GM12878 (cell line): ENCODE measurements at regions not wholly inside any gene's neighbourhood (a gene's known extent, or its start where the extent isn't known, plus 50 kb on each side); places are given as distances from the start of the nearest gene placed in this dataset.

Experiments used
- ATAC-seq: fragments of 200-7000 bp; cut with Tn5 transposase; 3 replicates; pipeline ENCODE4 v1.9.1; 2020; ENCODE audit warnings: mild to moderate bottlenecking, moderate library complexity
- BruUV-seq: library from RNA; stranded (reverse); fragments of 400-500 nt; replicated peaks from 2 replicates; lab custom pipeline; 2021; lab: Mats Ljungman, UMichigan
- CTCF ChIA-PET: fragments of 300-600 bp; sonication (Branson Sonifier 250); formaldehyde crosslinking; extraction: SDS; loops from one replicate; lab custom pipeline; 2021; ENCODE audit warnings: inconsistent platforms; lab: Yijun Ruan, JAX
- POLR2A ChIA-PET: fragments of 350-600 bp; formaldehyde crosslinking; extraction: SDS; loops from one replicate; lab custom pipeline; 2021; ENCODE audit warnings: inconsistent platforms; lab: Charles Lee
- RAD21 ChIA-PET: fragments of 300-600 bp; sonication (Branson Sonifier 250); formaldehyde crosslinking; loops from one replicate; lab custom pipeline; 2023; ENCODE audit warnings: antibody characterized with exemption; ENCODE audit not compliant: unreplicated experiment; lab: Charles Lee
- SMC1A ChIA-PET: fragments of 300-600 bp; sonication (Branson Sonifier 250); formaldehyde crosslinking; loops from one replicate; lab custom pipeline; 2023; ENCODE audit not compliant: unreplicated experiment, uncharacterized antibody; lab: Charles Lee
- DNase-seq: peaks from one replicate; pipeline ENCODE4 v3.0.0-alpha.2; 2011; ENCODE audit warnings: low read depth, low spot score
- FAIRE-seq: peaks from 3 replicates; lab custom pipeline; 2011; peaks lifted over from hg19 to GRCh38; lab: Jason Lieb, UNC
- H2AFZ ChIP-seq: 2 replicates; pipeline ENCODE4 v1.6.0; 2011; ENCODE audit warnings: low read depth, low read length, control low read depth; ENCODE audit not compliant: control insufficient read depth
- H3K27ac ChIP-seq: 2 replicates; pipeline ENCODE4 v1.5.1; 2011; ENCODE audit warnings: control low read depth; ENCODE audit not compliant: control insufficient read depth, insufficient read depth
- H3K27me3 ChIP-seq, 2 experiments: replicated peaks in 1 of 2; 2 replicates each; pipeline versions ENCODE4 v1.6.0 to v1.6.1; 2011; ENCODE audit warnings: low read length in 1 of 2; ENCODE audit not compliant: control insufficient read depth in 2 of 2, insufficient read depth in 2 of 2
- H3K36me3 ChIP-seq, 2 experiments: 2 replicates each; pipeline ENCODE4 v1.5.1; 2011; ENCODE audit warnings: low read length in 1 of 2; ENCODE audit not compliant: control insufficient read depth in 2 of 2, insufficient read depth in 2 of 2
- H3K4me1 ChIP-seq: 2 replicates; pipeline ENCODE4 v1.6.1; 2011; ENCODE audit warnings: mild to moderate bottlenecking, low read length, moderate library complexity, mixed read lengths; ENCODE audit not compliant: control insufficient read depth, insufficient read depth
- H3K4me2 ChIP-seq: 2 replicates; pipeline ENCODE4 v1.6.0; 2011; ENCODE audit warnings: control low read depth; ENCODE audit not compliant: control insufficient read depth, insufficient read depth
- H3K4me3 ChIP-seq: fragments of 200-600 bp; sonication (generic); 2 replicates; pipeline ENCODE4 v1.5.1; 2016
- H3K79me2 ChIP-seq: 2 replicates; pipeline ENCODE4 v1.6.0; 2011; ENCODE audit warnings: low read length; ENCODE audit not compliant: control insufficient read depth, insufficient read depth
- H3K9ac ChIP-seq: 2 replicates; pipeline ENCODE4 v1.8.0; 2011; ENCODE audit warnings: low read length, control low read depth, mixed read lengths; ENCODE audit not compliant: control insufficient read depth, insufficient read depth
- H3K9me3 ChIP-seq: replicated peaks from 3 replicates; pipeline ENCODE4 v1.5.1; 2011; ENCODE audit warnings: mild to moderate bottlenecking, low read length; ENCODE audit not compliant: control insufficient read depth, insufficient read depth
- H4K20me1 ChIP-seq: 2 replicates; pipeline ENCODE4 v1.6.0; 2011; ENCODE audit not compliant: control insufficient read depth, insufficient read depth
- ETV6 ChIP-seq, 2 experiments: fragments of 450-650 bp in 1 of 2; IDR thresholded peaks in 1 of 2; conservative IDR thresholded peaks in 1 of 2; 2 replicates each; pipeline ENCODE4 v1.6.1; 2014; ENCODE audit warnings: antibody characterized with exemption in 1 of 2, borderline replicate concordance in 1 of 2, low read depth in 1 of 2, mild to moderate bottlenecking in 1 of 2, moderate library complexity in 1 of 2
- FOXM1 ChIP-seq: IDR thresholded peaks from 2 replicates; pipeline ENCODE4 v1.6.1; 2012; ENCODE audit warnings: low read depth, mild to moderate bottlenecking, inconsistent platforms, low read length, moderate library complexity
- NFXL1 ChIP-seq: fragments of 450-650 bp; IDR thresholded peaks from 2 replicates; pipeline ENCODE4 v1.6.1; 2017; ENCODE audit warnings: antibody characterized with exemption, mild to moderate bottlenecking, borderline replicate concordance
- POU2F2 ChIP-seq: IDR thresholded peaks from 3 replicates; pipeline ENCODE4 v1.6.1; 2011; ENCODE audit warnings: low read depth, mild to moderate bottlenecking, low read length, borderline replicate concordance
- RFX5 ChIP-seq: IDR thresholded peaks from 2 replicates; pipeline ENCODE4 v1.6.1; 2011; ENCODE audit warnings: low read depth, low read length, improper control_type of control experiment
- WGBS: methylation state at CpG from one replicate; pipeline ENCODE4 v1.1.6; 2016; ENCODE audit warnings: low lambda C conversion rate; ENCODE audit not compliant: insufficient replicate concordance, insufficient coverage; ENCODE audit errors: missing lambda C conversion rate; 5-methylcytosine and 5-hydroxymethylcytosine counted together
- in situ Hi-C: fragments of 300-500 bp; cut with MboI; formaldehyde crosslinking; loops from 9 replicates; pipeline ENCODE4 v1.14.3; 2018; ENCODE audit warnings: mixed read lengths
- intact Hi-C: fragments of 100-400 bp; cut with micrococcal nuclease; formaldehyde crosslinking; loops from one replicate; pipeline ENCODE4 v1.14.2; 2022; ENCODE audit not compliant: unreplicated experiment
- TF ChIP-seq, protein P1 (sequence below): fragments of 450-650 bp; IDR thresholded peaks from 2 replicates; pipeline ENCODE4 v1.6.1; 2017; ENCODE audit warnings: mild to moderate bottlenecking
- TF ChIP-seq, protein P2 (sequence below): fragments of 450-650 bp; formaldehyde crosslinking; IDR thresholded peaks from 2 replicates; pipeline ENCODE4 v1.4.0; 2020; ENCODE audit warnings: mild to moderate bottlenecking, moderate library complexity

DNA sequence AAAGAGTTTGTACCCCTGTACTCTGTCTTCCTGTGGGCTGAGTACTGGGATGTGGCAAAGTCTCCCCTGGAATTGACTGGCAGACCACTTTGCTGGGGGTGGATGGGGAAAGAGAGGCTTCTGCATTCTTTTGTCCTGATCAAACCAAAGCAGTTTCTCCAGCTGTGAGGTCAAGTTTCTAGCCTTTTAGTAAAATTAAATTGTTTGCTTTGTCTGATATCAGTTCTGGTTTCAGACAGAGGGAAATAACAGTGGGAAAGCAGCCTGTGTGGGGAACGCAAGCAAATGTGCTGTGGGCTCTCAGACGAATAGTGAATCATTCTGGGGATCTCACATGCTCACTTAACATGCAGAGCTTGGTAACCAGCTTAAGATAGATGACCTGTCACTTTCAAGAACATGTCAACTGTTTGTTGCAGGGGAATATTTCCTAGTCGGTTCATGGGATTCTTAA lies 151.6 kb downstream of the FAT3 start:
- Histone ChIP-seq H4K20me1 (no peaks in the 10 kb centered on the region), H3K4me1 (no peaks in the 10 kb centered on the region), H3K79me2 (no peaks in the 10 kb centered on the region), H3K9me3 (no peaks in the 10 kb centered on the region), H2AFZ (no peak overlapping the region), H3K9ac (no peak overlapping the region), H3K27me3 (no peaks in the 10 kb centered on the region; a peak in 1 of 4 replicates), H3K27ac (no peak overlapping the region), H3K4me3 (no peak overlapping the region), H3K4me2 (no peak overlapping the region), H3K36me3 (no peaks in the 10 kb centered on the region)
- no peak for FAIRE-seq
- ChIA-PET CTCF (interaction anchor here (0.7 to 1.1 kb wide), 2 partner anchors 40 to 1944 kb away, joined by 3 read pairs; no protein-coding TSS in a partner anchor), SMC1A (interaction anchor here (0.7 to 1.3 kb wide), 2 partner anchors 10 to 21 kb away, joined by 3 to 4 read pairs; no protein-coding TSS in a partner anchor), POLR2A (no interaction called here), RAD21 (no interaction called here)
- no TSS peak for BruUV-seq
- in situ Hi-C loops (no loop called here), intact Hi-C loops (no loop called here)
- no peak for DNase-seq
- TF ChIP-seq FOXM1 = no peak
- TF ChIP-seq NFXL1 = no peak
- TF ChIP-seq RFX5 = no peak
- TF ChIP-seq ETV6 (conservative IDR thresholded peaks at IDR 0.05 in 1 of 2, IDR thresholded peaks at IDR 0.05 in 1 of 2; ENCODE audit: borderline replicate concordance in 1 of 2, low read depth in 1 of 2) = no peak
- no peak for TF ChIP-seq POU2F2
- TF ChIP-seq, protein P1, sequence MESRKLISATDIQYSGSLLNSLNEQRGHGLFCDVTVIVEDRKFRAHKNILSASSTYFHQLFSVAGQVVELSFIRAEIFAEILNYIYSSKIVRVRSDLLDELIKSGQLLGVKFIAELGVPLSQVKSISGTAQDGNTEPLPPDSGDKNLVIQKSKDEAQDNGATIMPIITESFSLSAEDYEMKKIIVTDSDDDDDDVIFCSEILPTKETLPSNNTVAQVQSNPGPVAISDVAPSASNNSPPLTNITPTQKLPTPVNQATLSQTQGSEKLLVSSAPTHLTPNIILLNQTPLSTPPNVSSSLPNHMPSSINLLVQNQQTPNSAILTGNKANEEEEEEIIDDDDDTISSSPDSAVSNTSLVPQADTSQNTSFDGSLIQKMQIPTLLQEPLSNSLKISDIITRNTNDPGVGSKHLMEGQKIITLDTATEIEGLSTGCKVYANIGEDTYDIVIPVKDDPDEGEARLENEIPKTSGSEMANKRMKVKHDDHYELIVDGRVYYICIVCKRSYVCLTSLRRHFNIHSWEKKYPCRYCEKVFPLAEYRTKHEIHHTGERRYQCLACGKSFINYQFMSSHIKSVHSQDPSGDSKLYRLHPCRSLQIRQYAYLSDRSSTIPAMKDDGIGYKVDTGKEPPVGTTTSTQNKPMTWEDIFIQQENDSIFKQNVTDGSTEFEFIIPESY = no peak
- TF ChIP-seq, protein P2, sequence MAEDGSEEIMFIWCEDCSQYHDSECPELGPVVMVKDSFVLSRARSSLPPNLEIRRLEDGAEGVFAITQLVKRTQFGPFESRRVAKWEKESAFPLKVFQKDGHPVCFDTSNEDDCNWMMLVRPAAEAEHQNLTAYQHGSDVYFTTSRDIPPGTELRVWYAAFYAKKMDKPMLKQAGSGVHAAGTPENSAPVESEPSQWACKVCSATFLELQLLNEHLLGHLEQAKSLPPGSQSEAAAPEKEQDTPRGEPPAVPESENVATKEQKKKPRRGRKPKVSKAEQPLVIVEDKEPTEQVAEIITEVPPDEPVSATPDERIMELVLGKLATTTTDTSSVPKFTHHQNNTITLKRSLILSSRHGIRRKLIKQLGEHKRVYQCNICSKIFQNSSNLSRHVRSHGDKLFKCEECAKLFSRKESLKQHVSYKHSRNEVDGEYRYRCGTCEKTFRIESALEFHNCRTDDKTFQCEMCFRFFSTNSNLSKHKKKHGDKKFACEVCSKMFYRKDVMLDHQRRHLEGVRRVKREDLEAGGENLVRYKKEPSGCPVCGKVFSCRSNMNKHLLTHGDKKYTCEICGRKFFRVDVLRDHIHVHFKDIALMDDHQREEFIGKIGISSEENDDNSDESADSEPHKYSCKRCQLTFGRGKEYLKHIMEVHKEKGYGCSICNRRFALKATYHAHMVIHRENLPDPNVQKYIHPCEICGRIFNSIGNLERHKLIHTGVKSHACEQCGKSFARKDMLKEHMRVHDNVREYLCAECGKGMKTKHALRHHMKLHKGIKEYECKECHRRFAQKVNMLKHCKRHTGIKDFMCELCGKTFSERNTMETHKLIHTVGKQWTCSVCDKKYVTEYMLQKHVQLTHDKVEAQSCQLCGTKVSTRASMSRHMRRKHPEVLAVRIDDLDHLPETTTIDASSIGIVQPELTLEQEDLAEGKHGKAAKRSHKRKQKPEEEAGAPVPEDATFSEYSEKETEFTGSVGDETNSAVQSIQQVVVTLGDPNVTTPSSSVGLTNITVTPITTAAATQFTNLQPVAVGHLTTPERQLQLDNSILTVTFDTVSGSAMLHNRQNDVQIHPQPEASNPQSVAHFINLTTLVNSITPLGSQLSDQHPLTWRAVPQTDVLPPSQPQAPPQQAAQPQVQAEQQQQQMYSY (CRISPR knock-in tag) = no peak
- no peak for ATAC-seq
- 13% methylated on average over 3 of the region's 3 CpGs for WGBS
